GM23338 (cell line): ENCODE measurements at regions not wholly inside any gene's neighbourhood (a gene's known extent, or its start where the extent isn't known, plus 50 kb on each side); places are given as distances from the start of the nearest gene placed in this dataset.

Source experiments
- CREB1 ChIP-seq: fragments of 250-450 bp; sonication (Bioruptor Pico); IDR thresholded peaks from 2 replicates; pipeline ENCODE4 v1.5.0; 2020; ENCODE audit warnings: low read depth, mild to moderate bottlenecking, moderate library complexity
- CTCF ChIP-seq, 2 experiments: fragments of 200-600 bp in 1 of 2; sonication (generic) in 1 of 2; conservative IDR thresholded peaks; 2 replicates each; pipeline versions ENCODE4 v1.5.1 to v1.6.1; 2016 to 2017; ENCODE audit warnings: antibody characterized with exemption in 2 of 2, low read depth in 2 of 2, mild to moderate bottlenecking in 2 of 2, moderate library complexity in 1 of 2
- ETS1 ChIP-seq: IDR thresholded peaks from 2 replicates; pipeline ENCODE4 v1.6.1; 2016; ENCODE audit warnings: antibody characterized with exemption
- EZH2 ChIP-seq: fragments of 200-600 bp; sonication (generic); IDR thresholded peaks from one replicate; pipeline ENCODE4 v1.8.0; 2017; ENCODE audit warnings: antibody characterized with exemption, mild to moderate bottlenecking, low read depth; ENCODE audit not compliant: unreplicated experiment
- EZH2phosphoT487 ChIP-seq: fragments of 200-600 bp; sonication (generic); IDR thresholded peaks from one replicate; pipeline ENCODE4 v1.8.1; 2018; ENCODE audit warnings: antibody characterized with exemption; ENCODE audit not compliant: unreplicated experiment
- JUNB ChIP-seq: IDR thresholded peaks from one replicate; pipeline ENCODE4 v1.6.1; 2016; ENCODE audit warnings: antibody characterized with exemption; ENCODE audit not compliant: unreplicated experiment
- POLR2AphosphoS5 ChIP-seq: IDR thresholded peaks from 2 replicates; pipeline ENCODE4 v1.6.1; 2016; ENCODE audit warnings: antibody characterized with exemption, low read depth
- TF ChIP-seq, protein P1 (sequence below): IDR thresholded peaks from one replicate; pipeline ENCODE4 v1.6.1; 2018; ENCODE audit warnings: antibody characterized with exemption; ENCODE audit not compliant: unreplicated experiment

- TF ChIP-seq CTCF (conservative IDR thresholded peaks at IDR 0.05; ENCODE audit: low read depth in 2 of 2) (no peak), CREB1 (CRISPR knock-in tag) (no peak), ETS1 (no peak), EZH2 (no peak), POLR2AphosphoS5 (no peak), JUNB (no peak), EZH2phosphoT487 (no peak)
- TF ChIP-seq, protein P1, sequence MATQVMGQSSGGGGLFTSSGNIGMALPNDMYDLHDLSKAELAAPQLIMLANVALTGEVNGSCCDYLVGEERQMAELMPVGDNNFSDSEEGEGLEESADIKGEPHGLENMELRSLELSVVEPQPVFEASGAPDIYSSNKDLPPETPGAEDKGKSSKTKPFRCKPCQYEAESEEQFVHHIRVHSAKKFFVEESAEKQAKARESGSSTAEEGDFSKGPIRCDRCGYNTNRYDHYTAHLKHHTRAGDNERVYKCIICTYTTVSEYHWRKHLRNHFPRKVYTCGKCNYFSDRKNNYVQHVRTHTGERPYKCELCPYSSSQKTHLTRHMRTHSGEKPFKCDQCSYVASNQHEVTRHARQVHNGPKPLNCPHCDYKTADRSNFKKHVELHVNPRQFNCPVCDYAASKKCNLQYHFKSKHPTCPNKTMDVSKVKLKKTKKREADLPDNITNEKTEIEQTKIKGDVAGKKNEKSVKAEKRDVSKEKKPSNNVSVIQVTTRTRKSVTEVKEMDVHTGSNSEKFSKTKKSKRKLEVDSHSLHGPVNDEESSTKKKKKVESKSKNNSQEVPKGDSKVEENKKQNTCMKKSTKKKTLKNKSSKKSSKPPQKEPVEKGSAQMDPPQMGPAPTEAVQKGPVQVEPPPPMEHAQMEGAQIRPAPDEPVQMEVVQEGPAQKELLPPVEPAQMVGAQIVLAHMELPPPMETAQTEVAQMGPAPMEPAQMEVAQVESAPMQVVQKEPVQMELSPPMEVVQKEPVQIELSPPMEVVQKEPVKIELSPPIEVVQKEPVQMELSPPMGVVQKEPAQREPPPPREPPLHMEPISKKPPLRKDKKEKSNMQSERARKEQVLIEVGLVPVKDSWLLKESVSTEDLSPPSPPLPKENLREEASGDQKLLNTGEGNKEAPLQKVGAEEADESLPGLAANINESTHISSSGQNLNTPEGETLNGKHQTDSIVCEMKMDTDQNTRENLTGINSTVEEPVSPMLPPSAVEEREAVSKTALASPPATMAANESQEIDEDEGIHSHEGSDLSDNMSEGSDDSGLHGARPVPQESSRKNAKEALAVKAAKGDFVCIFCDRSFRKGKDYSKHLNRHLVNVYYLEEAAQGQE, result no peak
These were observed 55.4 kb upstream of the ATP5MC3 start for GRCh38 chr2:175236930-175237329.
